Neural cell (in vitro differentiated cells): ENCODE measurements at regions not wholly inside any gene's neighbourhood (a gene's known extent, or its start where the extent isn't known, plus 50 kb on each side); places are given as distances from the start of the nearest gene placed in this dataset.

Experiments used
- H2AFZ ChIP-seq: fragments of 200-600, 300-800 bp; sonication (generic), shearing (Covaris generic); 2 replicates; pipeline ENCODE4 v1.6.0; 2014; ENCODE audit warnings: low read depth, mild to moderate bottlenecking, antibody characterized with exemption, low read length, moderate library complexity
- H3F3A ChIP-seq: fragments of 200-600 bp; shearing (Covaris generic); 2 replicates; pipeline ENCODE4 v1.6.1; 2016; ENCODE audit warnings: mild to moderate bottlenecking, moderate library complexity, mixed read lengths, antibody characterized with exemption, low read length; ENCODE audit not compliant: insufficient read depth, poor library complexity, severe bottlenecking
- H3K27ac ChIP-seq: fragments of 200-600, 300-800 bp; sonication (generic), shearing (Covaris generic); 2 replicates; pipeline ENCODE4 v1.5.1; 2014; ENCODE audit warnings: mild to moderate bottlenecking, low read length, moderate library complexity
- H3K27me3 ChIP-seq: fragments of 300-800, 200-600 bp; sonication (generic), shearing (Covaris generic); 2 replicates; pipeline ENCODE4 v1.6.0; 2014; ENCODE audit warnings: mild to moderate bottlenecking, low read depth, low read length, moderate library complexity; ENCODE audit not compliant: insufficient read depth
- H3K36me3 ChIP-seq: fragments of 300-800, 200-600 bp; sonication (generic), shearing (Covaris generic); 2 replicates; pipeline ENCODE4 v1.5.1; 2014; ENCODE audit warnings: mild to moderate bottlenecking, antibody characterized with exemption, low read length, moderate library complexity; ENCODE audit not compliant: insufficient read depth
- H3K4me2 ChIP-seq: fragments of 300-800, 200-600 bp; sonication (generic), shearing (Covaris generic); 2 replicates; pipeline ENCODE4 v1.6.0; 2014; ENCODE audit warnings: mild to moderate bottlenecking, low read length
- H3K4me3 ChIP-seq: fragments of 300-800, 200-600 bp; sonication (generic), shearing (Covaris generic); 2 replicates; pipeline ENCODE4 v1.5.1; 2014; ENCODE audit warnings: mild to moderate bottlenecking, low read length, moderate library complexity
- H3K79me2 ChIP-seq: fragments of 200-600 bp; shearing (Covaris generic); replicated peaks from 2 replicates; pipeline ENCODE4 v1.6.0; 2014; ENCODE audit warnings: mild to moderate bottlenecking, low read length, moderate library complexity; ENCODE audit not compliant: insufficient read depth
- H3K9ac ChIP-seq: fragments of 300-800, 200-600 bp; sonication (generic), shearing (Covaris generic); 2 replicates; pipeline ENCODE4 v1.6.1; 2016; ENCODE audit warnings: mild to moderate bottlenecking, low read length, mixed read lengths
- H3K9me2 ChIP-seq: fragments of 200-600 bp; shearing (Covaris generic); 2 replicates; pipeline ENCODE4 v1.6.1; 2016; ENCODE audit warnings: mild to moderate bottlenecking, low read length, mixed read lengths; ENCODE audit not compliant: insufficient read depth
- H3K9me3 ChIP-seq: fragments of 200-600, 300-800 bp; sonication (generic), shearing (Covaris generic); 2 replicates; pipeline ENCODE4 v1.6.1; 2016; ENCODE audit warnings: mild to moderate bottlenecking, mixed run types, low read length, moderate library complexity, mixed read lengths
- H4K20me1 ChIP-seq: fragments of 200-600 bp; shearing (Covaris generic); 2 replicates; pipeline ENCODE4 v1.6.1; 2016; ENCODE audit warnings: mild to moderate bottlenecking, mixed run types; ENCODE audit not compliant: insufficient read depth
- CTCF ChIP-seq: fragments of 450-650 bp; IDR thresholded peaks from 2 replicates; pipeline ENCODE4 v1.5.1; 2014; ENCODE audit warnings: antibody characterized with exemption, mild to moderate bottlenecking, moderate library complexity; ENCODE audit not compliant: poor library complexity, severe bottlenecking
- EP300 ChIP-seq: fragments of 450-650 bp; conservative IDR thresholded peaks from 2 replicates; pipeline ENCODE4 v1.6.1; 2014; ENCODE audit warnings: antibody characterized with exemption, mild to moderate bottlenecking, moderate library complexity; ENCODE audit not compliant: poor library complexity, severe bottlenecking
- EZH2 ChIP-seq: fragments of 200-600, 300-800 bp; shearing (Covaris generic), sonication (generic); IDR thresholded peaks from 2 replicates; pipeline ENCODE4 v1.6.1; 2014; ENCODE audit warnings: antibody characterized with exemption, low read length, borderline replicate concordance, mild to moderate bottlenecking; ENCODE audit not compliant: insufficient read depth, poor library complexity, severe bottlenecking
- MXI1 ChIP-seq: fragments of 450-650 bp; conservative IDR thresholded peaks from 2 replicates; pipeline ENCODE4 v1.6.1; 2014; ENCODE audit warnings: antibody characterized with exemption, mild to moderate bottlenecking; ENCODE audit not compliant: poor library complexity, severe bottlenecking
- POLR2AphosphoS5 ChIP-seq: IDR thresholded peaks from 2 replicates; pipeline ENCODE4 v1.6.1; 2012
- RAD21 ChIP-seq: fragments of 450-650 bp; conservative IDR thresholded peaks from 2 replicates; pipeline ENCODE4 v1.6.1; 2014; ENCODE audit warnings: antibody characterized with exemption, mild to moderate bottlenecking, moderate library complexity
- REST ChIP-seq: IDR thresholded peaks from 2 replicates; pipeline ENCODE4 v1.6.1; 2012; ENCODE audit warnings: borderline replicate concordance
- SMC3 ChIP-seq: fragments of 450-650 bp; conservative IDR thresholded peaks from 2 replicates; pipeline ENCODE4 v1.6.1; 2014; ENCODE audit warnings: antibody characterized with exemption, mild to moderate bottlenecking, moderate library complexity; ENCODE audit not compliant: poor library complexity
- TAF1 ChIP-seq: IDR thresholded peaks from 2 replicates; pipeline ENCODE4 v1.6.1; 2012; ENCODE audit warnings: low read depth

GRCh38 chr16:11492808-11493530 is 93.8 kb downstream of the LITAF start:
- TF ChIP-seq TAF1 (no peak), CTCF (no peak), MXI1 (no peak), RAD21 (no peak), EZH2 (no peak), EP300 (no peak)
- H3K79me2 ChIP-seq = no peaks in the 10 kb centered on the region
- no peaks in the 10 kb centered on the region for H3F3A ChIP-seq
- no peak overlapping the region for H3K9ac ChIP-seq
- H3K36me3 ChIP-seq = no peaks in the 10 kb centered on the region
- H3K4me2 ChIP-seq = no peak overlapping the region
- H3K27ac ChIP-seq = no peak overlapping the region
- H3K27me3 ChIP-seq = no peaks in the 10 kb centered on the region
- no peaks in the 10 kb centered on the region for H3K9me3 ChIP-seq
- H4K20me1 ChIP-seq = no peaks in the 10 kb centered on the region
- no peaks in the 10 kb centered on the region for H3K9me2 ChIP-seq
- H2AFZ ChIP-seq = no peak overlapping the region
- H3K4me3 ChIP-seq = no peak overlapping the region

GRCh38 chr16:11493531-11493929 is 93.2 kb downstream of the LITAF start:
- no peak overlapping the region for H2AFZ ChIP-seq
- no peaks in the 10 kb centered on the region for H3K9me2 ChIP-seq
- H4K20me1 ChIP-seq = no peaks in the 10 kb centered on the region
- H3K27ac ChIP-seq = no peak overlapping the region
- TF ChIP-seq SMC3 = no peak
- TF ChIP-seq MXI1 = no peak
- no peak for TF ChIP-seq RAD21
- TF ChIP-seq CTCF = no peak
- no peak for TF ChIP-seq REST
- TF ChIP-seq POLR2AphosphoS5 = no peak
- no peaks in the 10 kb centered on the region for H3F3A ChIP-seq
- no peak overlapping the region for H3K4me3 ChIP-seq
- no peaks in the 10 kb centered on the region for H3K79me2 ChIP-seq
- H3K9ac ChIP-seq = no peak overlapping the region
- H3K9me3 ChIP-seq = no peaks in the 10 kb centered on the region
- H3K4me2 ChIP-seq = no peak overlapping the region
- H3K27me3 ChIP-seq = no peaks in the 10 kb centered on the region
- H3K36me3 ChIP-seq = no peaks in the 10 kb centered on the region
